Stimulated activated memory B cell treated with anti-CD40 and anti-IgM and Interleukin-4, amounts not matched to agents 10 μg/mL and 1 μg/mL and 100 μg/mL, for 72 hours (primary cell): ENCODE measurements at regions not wholly inside any gene's neighbourhood (a gene's known extent, or its start where the extent isn't known, plus 50 kb on each side); places are given as distances from the start of the nearest gene placed in this dataset.

Source experiments
- ATAC-seq: fragments of 150-1000 bp; cut with Tn5 transposase; 2 replicates; pipeline ENCODE4 v1.10.0; 2021
- H3K27ac Mint-ChIP-seq: one replicate; pipeline ENCODE4 v1.8.0; 2022; ENCODE audit warnings: mild to moderate bottlenecking, mixed read lengths
- H3K27me3 Mint-ChIP-seq: one replicate; pipeline ENCODE4 v1.8.0; 2022; ENCODE audit warnings: mixed read lengths
- H3K36me3 Mint-ChIP-seq: one replicate; pipeline ENCODE4 v1.8.0; 2022; ENCODE audit warnings: mixed read lengths
- H3K4me1 Mint-ChIP-seq: one replicate; pipeline ENCODE4 v1.8.0; 2022; ENCODE audit warnings: mixed read lengths
- H3K4me3 Mint-ChIP-seq: one replicate; pipeline ENCODE4 v1.8.0; 2022; ENCODE audit warnings: mild to moderate bottlenecking, moderate library complexity, mixed read lengths
- H3K9me3 Mint-ChIP-seq: one replicate; pipeline ENCODE4 v1.8.0; 2022; ENCODE audit warnings: mixed read lengths

- peaks cover 4% of the 10 kb centered on the region for H3K9me3 Mint-ChIP-seq
- no peak overlapping the region for H3K27ac Mint-ChIP-seq
- H3K36me3 Mint-ChIP-seq, result no peaks in the 10 kb centered on the region
- H3K27me3 Mint-ChIP-seq, result peaks cover 22% of the 10 kb centered on the region
- no peaks in the 10 kb centered on the region for H3K4me1 Mint-ChIP-seq
- ATAC-seq, result no peak
- no peak overlapping the region for H3K4me3 Mint-ChIP-seq
These were observed 86.9 kb upstream of the CPM start for GRCh38 chr12:69019910-69020309.

DNA sequence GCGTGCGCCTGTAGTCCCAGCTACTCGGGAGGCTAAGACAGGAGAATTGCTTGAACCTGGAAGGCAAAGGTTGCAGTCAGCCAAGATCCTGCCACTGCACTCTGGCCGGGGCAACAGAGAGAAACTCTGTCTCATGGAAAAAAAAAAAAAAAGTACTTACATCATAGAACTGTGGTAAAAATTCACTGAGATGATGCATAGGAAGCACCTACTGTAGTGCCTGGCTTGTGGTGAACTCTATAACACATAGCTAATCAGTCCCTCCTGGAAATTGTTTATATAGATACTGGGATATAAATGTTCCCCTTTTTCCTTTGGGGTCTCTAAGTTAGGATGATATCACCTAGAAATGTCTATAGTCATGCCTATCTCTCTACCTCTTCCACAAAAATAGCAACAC lies 89.7 kb upstream of the CPM start:
- Mint-ChIP-seq H3K36me3 (no peaks in the 10 kb centered on the region), H3K4me1 (no peaks in the 10 kb centered on the region), H3K9me3 (peaks cover 4% of the 10 kb centered on the region), H3K27ac (no peak overlapping the region), H3K27me3 (peaks cover 12% of the 10 kb centered on the region), H3K4me3 (no peak overlapping the region)
- no peak for ATAC-seq

GRCh38 chr12:69023840-69024239 lies 90.9 kb upstream of the CPM start:
- ATAC-seq, result no peak
- H3K4me3 Mint-ChIP-seq, result no peak overlapping the region
- H3K27ac Mint-ChIP-seq, result no peak overlapping the region
- peaks cover under 1% of the 10 kb centered on the region for H3K27me3 Mint-ChIP-seq
- no peaks in the 10 kb centered on the region for H3K4me1 Mint-ChIP-seq
- peaks cover 4% of the 10 kb centered on the region for H3K9me3 Mint-ChIP-seq
- no peaks in the 10 kb centered on the region for H3K36me3 Mint-ChIP-seq

DNA sequence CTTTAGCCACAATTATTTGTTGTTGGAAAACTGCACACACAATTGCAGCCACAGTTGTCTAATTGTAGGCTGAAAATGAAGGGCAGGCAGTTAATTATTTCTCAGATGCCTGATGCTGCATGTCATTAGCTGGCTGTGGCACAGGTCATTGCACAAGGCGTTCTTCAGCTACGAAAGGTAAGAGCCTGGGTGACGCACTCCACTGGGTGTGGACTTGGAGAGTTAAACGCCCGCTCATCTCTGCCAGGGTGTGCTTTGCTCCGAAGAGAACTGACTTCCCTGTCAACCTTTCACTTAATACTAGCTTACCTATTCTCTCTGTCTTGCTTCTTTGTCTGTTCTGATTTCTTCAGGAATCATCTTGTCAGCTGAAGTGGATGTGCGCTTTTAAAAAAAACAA lies 91.4 kb upstream of the CPM start:
- H3K27me3 Mint-ChIP-seq, result no peaks in the 10 kb centered on the region
- no peak for ATAC-seq
- H3K27ac Mint-ChIP-seq, result no peak overlapping the region
- H3K36me3 Mint-ChIP-seq, result no peaks in the 10 kb centered on the region
- H3K4me1 Mint-ChIP-seq, result no peaks in the 10 kb centered on the region
- H3K4me3 Mint-ChIP-seq, result no peak overlapping the region
- H3K9me3 Mint-ChIP-seq, result peaks cover 4% of the 10 kb centered on the region

DNA sequence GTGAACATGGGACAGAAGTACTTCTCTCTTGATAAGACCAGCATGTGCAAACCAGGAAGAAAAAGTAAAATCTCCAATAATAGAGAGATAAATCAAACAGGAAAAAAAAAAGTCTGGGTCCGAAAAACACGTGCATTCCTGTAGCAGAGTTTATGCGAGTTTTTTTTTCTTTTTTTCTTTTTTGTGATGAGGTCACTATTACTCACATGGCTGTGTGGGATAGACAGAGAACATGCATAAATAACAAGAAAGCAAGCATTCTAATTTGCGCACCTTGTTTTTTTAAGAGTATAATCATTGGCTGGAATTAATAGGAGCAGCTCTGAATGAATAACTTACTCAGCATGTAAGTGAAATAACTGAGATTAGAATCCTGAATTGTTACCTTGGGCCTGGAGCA lies 91.9 kb upstream of the CPM start:
- ATAC-seq, result no peak
- Mint-ChIP-seq H3K27me3 (no peaks in the 10 kb centered on the region), H3K4me3 (no peak overlapping the region), H3K4me1 (no peaks in the 10 kb centered on the region), H3K27ac (no peak overlapping the region), H3K9me3 (peaks cover 4% of the 10 kb centered on the region), H3K36me3 (no peaks in the 10 kb centered on the region)

DNA sequence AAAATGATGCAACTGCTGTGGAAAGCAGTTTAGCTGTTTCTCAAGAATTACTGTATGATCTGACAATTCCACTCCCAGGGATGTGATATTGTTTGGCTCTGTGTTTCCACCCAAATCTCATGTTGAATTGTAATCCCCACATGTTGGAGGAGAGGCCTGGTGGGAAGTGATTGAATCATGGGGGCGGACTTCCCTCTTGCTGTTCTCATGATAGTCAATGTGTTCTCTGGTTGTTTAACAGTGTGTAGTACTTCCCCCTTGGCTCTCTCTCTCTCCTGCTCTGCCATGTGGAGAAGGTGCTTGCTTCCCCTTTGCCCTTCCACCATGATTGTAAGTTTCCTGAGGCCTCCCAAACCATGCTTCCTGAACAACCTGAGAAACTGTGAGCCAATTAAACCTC lies 93.4 kb upstream of the CPM start:
- Mint-ChIP-seq H3K27me3 (no peaks in the 10 kb centered on the region), H3K27ac (no peak overlapping the region), H3K36me3 (no peaks in the 10 kb centered on the region), H3K9me3 (no peaks in the 10 kb centered on the region), H3K4me1 (no peaks in the 10 kb centered on the region), H3K4me3 (no peak overlapping the region)
- ATAC-seq, result no peak

DNA sequence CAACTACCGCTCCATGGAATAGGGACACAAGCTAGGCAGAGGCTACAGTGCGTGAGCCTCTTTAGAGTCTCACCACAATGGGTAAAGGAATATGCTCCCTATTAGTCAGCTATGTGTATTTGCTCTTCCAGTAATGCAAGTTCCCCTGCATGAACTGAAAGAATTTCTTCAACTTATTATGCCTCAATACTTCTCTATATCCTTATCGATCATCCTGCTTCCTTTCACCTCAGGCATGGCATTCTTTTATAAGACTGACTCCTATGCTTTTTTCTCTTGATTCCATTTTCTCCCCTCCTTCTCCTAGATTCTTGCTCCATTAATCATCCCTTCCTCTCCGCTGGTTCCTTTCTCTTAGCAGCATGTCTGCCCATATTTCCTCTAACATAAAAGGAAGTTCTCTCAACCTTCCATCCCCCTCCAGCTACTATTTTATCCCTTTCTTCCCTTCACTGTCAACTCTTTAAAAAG lies 94.5 kb upstream of the CPM start:
- H3K4me1 Mint-ChIP-seq, result no peaks in the 10 kb centered on the region
- no peak overlapping the region for H3K27ac Mint-ChIP-seq
- H3K9me3 Mint-ChIP-seq, result no peaks in the 10 kb centered on the region
- no peaks in the 10 kb centered on the region for H3K27me3 Mint-ChIP-seq
- no peaks in the 10 kb centered on the region for H3K36me3 Mint-ChIP-seq
- no peak for ATAC-seq
- no peak overlapping the region for H3K4me3 Mint-ChIP-seq

DNA sequence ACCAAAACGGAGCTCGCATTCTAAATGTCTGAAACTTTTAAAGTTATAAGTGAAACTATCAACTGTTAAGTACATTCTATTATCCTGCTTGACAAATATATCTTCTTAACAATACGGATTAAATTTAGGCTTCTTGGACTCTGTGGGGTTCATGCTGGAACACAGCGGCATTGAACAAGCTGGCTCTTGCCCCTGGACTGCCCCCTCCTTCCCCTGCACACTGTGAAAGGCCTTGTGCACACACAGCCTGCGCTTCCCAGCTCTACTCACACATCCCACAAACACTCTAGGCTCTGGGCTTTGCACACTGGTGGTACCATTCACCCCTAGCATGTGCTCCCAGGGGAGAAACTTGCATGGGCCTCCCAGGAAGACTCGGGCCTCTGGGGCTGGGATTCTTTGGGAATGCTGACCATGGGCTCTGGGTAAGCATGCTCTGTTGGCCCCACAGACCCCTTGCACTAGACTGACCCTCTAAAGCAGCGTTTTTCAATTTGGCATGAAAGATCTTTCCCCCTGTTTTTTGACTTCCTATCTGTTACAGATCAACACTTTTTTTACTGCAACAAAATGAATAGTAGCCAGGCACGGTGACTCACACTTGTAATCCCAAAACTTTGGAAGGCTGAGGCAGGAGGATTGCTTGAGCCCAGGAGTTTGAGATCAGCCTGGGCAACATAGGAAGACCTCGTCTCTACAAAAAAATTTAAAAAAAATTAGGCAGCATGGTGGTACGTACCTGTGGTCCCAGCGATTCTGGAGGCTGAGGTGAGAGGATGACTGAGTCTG lies 96.2 kb upstream of the CPM start:
- Mint-ChIP-seq H3K27me3 (no peaks in the 10 kb centered on the region), H3K4me1 (no peaks in the 10 kb centered on the region), H3K9me3 (no peaks in the 10 kb centered on the region), H3K4me3 (no peak overlapping the region), H3K36me3 (no peaks in the 10 kb centered on the region), H3K27ac (no peak overlapping the region)
- ATAC-seq, result no peak

- Mint-ChIP-seq H3K27me3 (no peaks in the 10 kb centered on the region), H3K4me1 (no peaks in the 10 kb centered on the region), H3K36me3 (no peaks in the 10 kb centered on the region), H3K27ac (no peak overlapping the region), H3K4me3 (no peak overlapping the region), H3K9me3 (no peaks in the 10 kb centered on the region)
- ATAC-seq, result no peak
These were observed 97.3 kb upstream of the CPM start for GRCh38 chr12:69030321-69030720.

DNA sequence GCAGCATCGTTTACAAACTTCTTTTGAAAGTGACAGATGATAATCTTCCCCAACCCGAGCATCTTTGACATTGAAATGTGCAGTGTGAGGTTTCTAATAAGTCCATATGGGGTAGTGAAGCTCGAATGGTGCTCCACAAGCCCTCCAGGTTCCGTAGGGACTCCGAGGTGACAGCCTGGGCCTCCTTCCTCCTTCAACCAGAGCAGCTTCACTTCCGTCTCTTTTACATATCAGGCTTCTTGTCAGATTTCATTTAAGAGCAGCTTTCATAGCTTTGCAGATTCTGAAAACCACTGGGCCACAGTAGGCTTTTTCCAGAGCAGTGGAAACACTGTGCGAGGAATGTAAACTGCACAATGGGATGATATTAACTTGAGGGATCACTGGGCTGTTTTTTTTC lies 103.6 kb upstream of the CPM start:
- no peaks in the 10 kb centered on the region for H3K36me3 Mint-ChIP-seq

DNA sequence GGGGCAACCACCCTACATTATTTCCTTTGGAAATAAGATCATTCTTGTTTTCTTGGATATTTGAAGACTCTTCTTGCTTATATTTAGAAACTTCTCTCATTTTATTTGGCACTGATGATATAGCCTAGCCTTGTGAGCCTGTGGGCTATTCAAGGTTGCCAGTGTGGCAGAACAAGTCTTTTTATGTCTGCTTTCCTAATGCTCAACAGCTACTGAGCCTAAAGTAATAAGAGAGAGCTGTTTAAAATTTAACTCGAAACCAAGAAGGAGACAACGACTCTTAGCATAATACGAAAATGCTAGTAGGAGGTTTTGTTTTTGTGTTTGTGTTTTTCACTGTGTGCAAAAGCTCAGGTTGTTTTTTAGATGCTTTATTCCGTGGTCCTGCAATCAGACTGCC lies 104.0 kb upstream of the CPM start:
- H3K36me3 Mint-ChIP-seq, result no peaks in the 10 kb centered on the region
- no peak for ATAC-seq
- no peak overlapping the region for H3K4me3 Mint-ChIP-seq
- no peak overlapping the region for H3K27ac Mint-ChIP-seq
- no peaks in the 10 kb centered on the region for H3K4me1 Mint-ChIP-seq
- H3K9me3 Mint-ChIP-seq, result no peaks in the 10 kb centered on the region
- H3K27me3 Mint-ChIP-seq, result no peaks in the 10 kb centered on the region

More for the DNA sequence above, 103.6 kb upstream of the CPM start:
- no peak overlapping the region for H3K27ac Mint-ChIP-seq
- H3K4me1 Mint-ChIP-seq, result no peaks in the 10 kb centered on the region
- ATAC-seq, result no peak
- H3K4me3 Mint-ChIP-seq, result no peak overlapping the region
- no peaks in the 10 kb centered on the region for H3K27me3 Mint-ChIP-seq
- no peaks in the 10 kb centered on the region for H3K9me3 Mint-ChIP-seq

GRCh38 chr12:69039911-69040310 lies 106.9 kb upstream of the CPM start:
- Mint-ChIP-seq H3K9me3 (no peaks in the 10 kb centered on the region), H3K36me3 (no peaks in the 10 kb centered on the region), H3K27me3 (no peaks in the 10 kb centered on the region), H3K27ac (no peak overlapping the region), H3K4me1 (no peaks in the 10 kb centered on the region), H3K4me3 (no peak overlapping the region)
- no peak for ATAC-seq

GRCh38 chr12:69042557-69042956 lies 109.6 kb upstream of the CPM start:
- no peak for ATAC-seq

GRCh38 chr12:69042970-69043369 lies 110.0 kb upstream of the CPM start:
- no peak overlapping the region for H3K4me3 Mint-ChIP-seq
- no peaks in the 10 kb centered on the region for H3K4me1 Mint-ChIP-seq
- no peaks in the 10 kb centered on the region for H3K9me3 Mint-ChIP-seq
- no peaks in the 10 kb centered on the region for H3K36me3 Mint-ChIP-seq
- no peak for ATAC-seq
- H3K27ac Mint-ChIP-seq, result no peak overlapping the region
- H3K27me3 Mint-ChIP-seq, result no peaks in the 10 kb centered on the region

More at GRCh38 chr12:69042557-69042956, 109.6 kb upstream of the CPM start:
- H3K36me3 Mint-ChIP-seq, result no peaks in the 10 kb centered on the region
- no peak overlapping the region for H3K27ac Mint-ChIP-seq
- no peaks in the 10 kb centered on the region for H3K9me3 Mint-ChIP-seq
- no peaks in the 10 kb centered on the region for H3K4me1 Mint-ChIP-seq
- H3K27me3 Mint-ChIP-seq, result no peaks in the 10 kb centered on the region
- no peak overlapping the region for H3K4me3 Mint-ChIP-seq

GRCh38 chr12:69044887-69045286 lies 111.9 kb upstream of the CPM start:
- Mint-ChIP-seq H3K4me1 (no peaks in the 10 kb centered on the region), H3K27ac (no peak overlapping the region), H3K4me3 (no peak overlapping the region), H3K27me3 (peaks cover 16% of the 10 kb centered on the region), H3K9me3 (no peaks in the 10 kb centered on the region), H3K36me3 (no peaks in the 10 kb centered on the region)
- peak; percentile 50 for ATAC-seq

DNA sequence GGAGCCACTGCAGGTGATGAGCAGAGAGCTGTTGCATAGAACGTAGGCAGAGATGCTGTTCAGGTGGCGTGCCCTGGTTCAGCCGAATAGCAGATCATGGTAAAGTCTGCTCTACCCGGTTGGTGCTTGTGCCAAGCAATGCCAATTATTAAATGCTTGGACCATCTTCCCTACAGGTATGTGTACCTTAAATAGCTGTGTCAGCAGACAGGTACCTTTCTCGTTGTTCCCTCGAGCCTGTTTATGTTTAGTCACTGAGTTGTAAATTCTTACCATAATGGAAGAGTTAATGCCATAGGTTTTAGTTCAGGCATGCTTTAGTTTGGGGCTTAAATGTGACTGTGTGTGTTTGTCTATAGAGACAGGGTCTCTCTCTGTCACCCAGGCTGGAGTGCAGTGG lies 112.5 kb upstream of the CPM start:
- H3K4me3 Mint-ChIP-seq, result no peak overlapping the region
- H3K27me3 Mint-ChIP-seq, result peaks cover 21% of the 10 kb centered on the region
- no peaks in the 10 kb centered on the region for H3K4me1 Mint-ChIP-seq
- H3K9me3 Mint-ChIP-seq, result no peaks in the 10 kb centered on the region
- no peaks in the 10 kb centered on the region for H3K36me3 Mint-ChIP-seq
- H3K27ac Mint-ChIP-seq, result no peak overlapping the region
- ATAC-seq, result peak; percentile 41
